Activated T-helper 17 cell treated with anti-CD3 and anti-CD28 coated beads, Interleukin-2, amount 50 U/mL, for 72 hours (primary cell): ENCODE measurements at regions not wholly inside any gene's neighbourhood (a gene's known extent, or its start where the extent isn't known, plus 50 kb on each side); places are given as distances from the start of the nearest gene placed in this dataset.

Experiments used
- ATAC-seq: fragments of 150-1000 bp; cut with Tn5 transposase; replicated peaks from 2 replicates; pipeline ENCODE4 v1.10.0; 2021; ENCODE audit warnings: mild to moderate bottlenecking, moderate library complexity
- H3K27ac Mint-ChIP-seq: one replicate; pipeline ENCODE4 v1.8.0; 2022; ENCODE audit warnings: mixed read lengths
- H3K27me3 Mint-ChIP-seq: one replicate; pipeline ENCODE4 v1.8.0; 2022; ENCODE audit warnings: mixed read lengths
- H3K36me3 Mint-ChIP-seq: one replicate; pipeline ENCODE4 v1.8.0; 2022; ENCODE audit warnings: low read depth, mild to moderate bottlenecking, mixed read lengths
- H3K4me1 Mint-ChIP-seq: one replicate; pipeline ENCODE4 v1.8.0; 2022; ENCODE audit warnings: mixed read lengths
- H3K4me3 Mint-ChIP-seq: one replicate; pipeline ENCODE4 v1.8.0; 2022; ENCODE audit warnings: mild to moderate bottlenecking, mixed read lengths
- H3K9me3 Mint-ChIP-seq: one replicate; pipeline ENCODE4 v1.8.0; 2022; ENCODE audit warnings: mixed read lengths

DNA sequence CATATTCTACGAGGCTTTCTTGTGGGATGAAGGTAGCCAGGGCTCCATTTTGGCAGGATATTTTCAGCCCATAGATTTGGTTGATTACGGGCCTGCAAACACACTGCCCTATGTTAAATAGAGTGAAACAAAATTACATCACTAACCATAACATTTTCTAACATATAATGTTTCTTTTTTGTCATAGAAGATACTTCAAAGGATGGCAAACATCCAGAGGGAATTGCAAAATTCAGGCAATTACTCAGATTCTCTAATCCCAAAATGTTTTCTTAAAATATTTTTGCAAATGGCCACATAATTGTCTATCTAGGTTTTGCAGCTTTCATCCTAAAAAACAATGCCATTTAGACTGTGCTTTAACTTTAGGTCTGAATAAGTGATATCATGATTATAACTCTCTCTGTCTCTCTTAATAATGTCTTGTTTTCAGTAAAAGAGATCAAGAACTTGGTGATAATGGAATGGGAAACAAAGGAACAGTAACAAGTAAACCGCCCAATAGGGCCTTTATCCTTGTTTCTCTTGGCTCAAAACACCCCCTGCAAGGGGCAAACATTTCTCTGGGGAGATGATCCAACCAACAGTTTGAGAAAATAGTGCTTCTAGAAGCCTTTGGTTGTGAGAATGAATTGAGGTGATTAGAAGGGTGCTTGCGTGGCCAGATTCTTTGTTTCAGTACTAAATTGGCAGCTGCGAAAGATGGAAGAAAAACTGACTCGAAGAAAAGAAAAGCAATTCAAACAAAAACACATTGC lies 54.4 kb upstream of the BTG1 start:
- Mint-ChIP-seq H3K36me3 (no peaks in the 10 kb centered on the region), H3K4me1 (no peaks in the 10 kb centered on the region), H3K27ac (no peak overlapping the region), H3K27me3 (no peaks in the 10 kb centered on the region), H3K4me3 (no peak overlapping the region), H3K9me3 (peaks cover 6% of the 10 kb centered on the region)
- no peak for ATAC-seq

DNA sequence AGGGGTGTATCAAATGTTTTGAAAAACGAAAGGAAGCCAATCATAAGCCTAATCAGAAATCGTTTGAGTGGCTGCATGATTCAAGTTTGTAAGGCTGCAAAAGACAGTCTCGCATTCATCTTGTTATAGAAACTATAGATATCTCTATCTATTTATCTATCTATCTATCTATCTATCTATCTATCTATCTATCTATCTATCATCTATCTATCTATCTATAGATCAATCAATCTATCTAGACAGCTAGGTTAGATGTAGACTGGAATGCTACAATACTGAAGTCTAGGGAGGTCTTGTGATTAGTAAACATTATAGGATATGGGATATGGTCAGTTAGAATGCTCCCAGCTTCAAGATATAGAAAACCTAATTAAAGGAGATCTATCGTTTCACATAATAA lies 52.2 kb upstream of the BTG1 start:
- Mint-ChIP-seq H3K36me3 (no peaks in the 10 kb centered on the region), H3K4me1 (no peaks in the 10 kb centered on the region), H3K27me3 (no peaks in the 10 kb centered on the region), H3K27ac (no peak overlapping the region), H3K9me3 (peaks cover 6% of the 10 kb centered on the region), H3K4me3 (no peak overlapping the region)
- ATAC-seq: no peak

DNA sequence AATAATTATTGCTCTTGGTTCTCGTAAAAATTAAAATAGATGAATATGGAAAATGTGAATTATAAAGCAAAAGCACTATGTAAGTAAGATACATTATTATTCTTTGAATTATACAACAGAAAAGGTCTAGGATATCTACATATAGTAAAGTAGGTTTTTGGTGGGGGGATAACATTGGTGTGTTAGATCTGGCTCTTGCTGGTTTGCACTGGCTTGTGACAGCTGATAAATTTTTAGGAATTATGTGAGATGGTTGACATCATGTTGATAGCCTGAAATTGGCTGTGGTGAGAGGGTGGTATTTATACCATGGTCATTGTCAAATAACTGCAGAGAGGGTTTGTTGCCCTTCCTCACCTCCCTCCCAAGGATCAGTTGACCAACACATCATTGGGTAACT lies 50.7 kb upstream of the BTG1 start:
- Mint-ChIP-seq H3K9me3 (peaks cover 6% of the 10 kb centered on the region), H3K27ac (no peak overlapping the region), H3K4me3 (no peak overlapping the region), H3K36me3 (no peaks in the 10 kb centered on the region), H3K27me3 (no peaks in the 10 kb centered on the region), H3K4me1 (no peaks in the 10 kb centered on the region)
- ATAC-seq: no peak
